GM12878 (cell line): ENCODE measurements at regions not wholly inside any gene's neighbourhood (a gene's known extent, or its start where the extent isn't known, plus 50 kb on each side); places are given as distances from the start of the nearest gene placed in this dataset.

Experiments used
- ATAC-seq: fragments of 200-7000 bp; cut with Tn5 transposase; 3 replicates; pipeline ENCODE4 v1.9.1; 2020; ENCODE audit warnings: mild to moderate bottlenecking, moderate library complexity
- BruUV-seq: library from RNA; stranded (reverse); fragments of 400-500 nt; replicated peaks from 2 replicates; lab custom pipeline; 2021; lab: Mats Ljungman, UMichigan
- CTCF ChIA-PET: fragments of 300-600 bp; sonication (Branson Sonifier 250); formaldehyde crosslinking; extraction: SDS; loops from one replicate; lab custom pipeline; 2021; ENCODE audit warnings: inconsistent platforms; lab: Yijun Ruan, JAX
- POLR2A ChIA-PET: fragments of 350-600 bp; formaldehyde crosslinking; extraction: SDS; loops from one replicate; lab custom pipeline; 2021; ENCODE audit warnings: inconsistent platforms; lab: Charles Lee
- RAD21 ChIA-PET: fragments of 300-600 bp; sonication (Branson Sonifier 250); formaldehyde crosslinking; loops from one replicate; lab custom pipeline; 2023; ENCODE audit warnings: antibody characterized with exemption; ENCODE audit not compliant: unreplicated experiment; lab: Charles Lee
- SMC1A ChIA-PET: fragments of 300-600 bp; sonication (Branson Sonifier 250); formaldehyde crosslinking; loops from one replicate; lab custom pipeline; 2023; ENCODE audit not compliant: unreplicated experiment, uncharacterized antibody; lab: Charles Lee
- DNase-seq: peaks from one replicate; pipeline ENCODE4 v3.0.0-alpha.2; 2011; ENCODE audit warnings: low read depth, low spot score
- FAIRE-seq: peaks from 3 replicates; lab custom pipeline; 2011; peaks lifted over from hg19 to GRCh38; lab: Jason Lieb, UNC
- H2AFZ ChIP-seq: 2 replicates; pipeline ENCODE4 v1.6.0; 2011; ENCODE audit warnings: low read depth, low read length, control low read depth; ENCODE audit not compliant: control insufficient read depth
- H3K27ac ChIP-seq: 2 replicates; pipeline ENCODE4 v1.5.1; 2011; ENCODE audit warnings: control low read depth; ENCODE audit not compliant: control insufficient read depth, insufficient read depth
- H3K27me3 ChIP-seq, 2 experiments: replicated peaks in 1 of 2; 2 replicates each; pipeline versions ENCODE4 v1.6.0 to v1.6.1; 2011; ENCODE audit warnings: low read length in 1 of 2; ENCODE audit not compliant: control insufficient read depth in 2 of 2, insufficient read depth in 2 of 2
- H3K36me3 ChIP-seq, 2 experiments: 2 replicates each; pipeline ENCODE4 v1.5.1; 2011; ENCODE audit warnings: low read length in 1 of 2; ENCODE audit not compliant: control insufficient read depth in 2 of 2, insufficient read depth in 2 of 2
- H3K4me1 ChIP-seq: 2 replicates; pipeline ENCODE4 v1.6.1; 2011; ENCODE audit warnings: mild to moderate bottlenecking, low read length, moderate library complexity, mixed read lengths; ENCODE audit not compliant: control insufficient read depth, insufficient read depth
- H3K4me2 ChIP-seq: 2 replicates; pipeline ENCODE4 v1.6.0; 2011; ENCODE audit warnings: control low read depth; ENCODE audit not compliant: control insufficient read depth, insufficient read depth
- H3K4me3 ChIP-seq: fragments of 200-600 bp; sonication (generic); 2 replicates; pipeline ENCODE4 v1.5.1; 2016
- H3K79me2 ChIP-seq: 2 replicates; pipeline ENCODE4 v1.6.0; 2011; ENCODE audit warnings: low read length; ENCODE audit not compliant: control insufficient read depth, insufficient read depth
- H3K9ac ChIP-seq: 2 replicates; pipeline ENCODE4 v1.8.0; 2011; ENCODE audit warnings: low read length, control low read depth, mixed read lengths; ENCODE audit not compliant: control insufficient read depth, insufficient read depth
- H3K9me3 ChIP-seq: replicated peaks from 3 replicates; pipeline ENCODE4 v1.5.1; 2011; ENCODE audit warnings: mild to moderate bottlenecking, low read length; ENCODE audit not compliant: control insufficient read depth, insufficient read depth
- H4K20me1 ChIP-seq: 2 replicates; pipeline ENCODE4 v1.6.0; 2011; ENCODE audit not compliant: control insufficient read depth, insufficient read depth
- ATF7 ChIP-seq: fragments of 450-650 bp; IDR thresholded peaks from 2 replicates; pipeline ENCODE4 v1.6.1; 2016; ENCODE audit warnings: low read depth, mild to moderate bottlenecking
- BHLHE40 ChIP-seq, 2 experiments: fragments of 450-650 bp in 1 of 2; IDR thresholded peaks; 2 replicates each; pipeline ENCODE4 v1.6.1; 2011 to 2017; ENCODE audit warnings: low read depth in 2 of 2, borderline replicate concordance in 1 of 2, improper control_type of control experiment in 1 of 2, low read length in 1 of 2, mild to moderate bottlenecking in 1 of 2
- CBFB ChIP-seq: IDR thresholded peaks from 2 replicates; pipeline ENCODE4 v1.6.1; 2016; ENCODE audit warnings: antibody characterized with exemption, low read depth
- CHD1 ChIP-seq: IDR thresholded peaks from 2 replicates; pipeline ENCODE4 v1.6.1; 2012; ENCODE audit warnings: low read depth, low read length, improper control_type of control experiment
- CTCF ChIP-seq, 3 experiments: IDR thresholded peaks in 2 of 3; conservative IDR thresholded peaks in 1 of 3; 2 replicates each; pipeline ENCODE4 v1.5.1; 2011; ENCODE audit warnings: low read depth in 3 of 3, low read length in 3 of 3, mild to moderate bottlenecking in 3 of 3, control low read depth in 2 of 3, moderate library complexity in 2 of 3, inconsistent platforms in 1 of 3, mixed read lengths in 1 of 3; ENCODE audit not compliant: control insufficient read depth in 2 of 3, insufficient read depth in 1 of 3; ENCODE audit errors: extremely low read depth in 1 of 3
- EP300 ChIP-seq, 2 experiments: fragments of 150-350 bp in 1 of 2; IDR thresholded peaks; 2 replicates each; pipeline ENCODE4 v1.6.1; 2011 to 2012; ENCODE audit warnings: low read depth in 2 of 2, low read length in 2 of 2, borderline replicate concordance in 1 of 2, improper control_type of control experiment in 1 of 2, inconsistent platforms in 1 of 2; ENCODE audit not compliant: control insufficient read depth in 1 of 2
- EZH2 ChIP-seq: IDR thresholded peaks from 2 replicates; pipeline ENCODE4 v1.6.1; 2012; ENCODE audit warnings: low read depth, mild to moderate bottlenecking, control low read depth, inconsistent platforms, low read length, borderline replicate concordance; ENCODE audit not compliant: control insufficient read depth
- LARP7 ChIP-seq: fragments of 450-650 bp; IDR thresholded peaks from 2 replicates; pipeline ENCODE4 v1.6.1; 2017; ENCODE audit warnings: mild to moderate bottlenecking
- NR2F1 ChIP-seq: fragments of 450-650 bp; conservative IDR thresholded peaks from 2 replicates; pipeline ENCODE4 v1.6.1; 2017; ENCODE audit warnings: mild to moderate bottlenecking
- PAX8 ChIP-seq: fragments of 450-650 bp; IDR thresholded peaks from 2 replicates; pipeline ENCODE4 v1.6.1; 2017; ENCODE audit warnings: mild to moderate bottlenecking, moderate library complexity
- SMAD5 ChIP-seq: IDR thresholded peaks from 2 replicates; pipeline ENCODE4 v1.6.1; 2016; ENCODE audit warnings: antibody characterized with exemption, low read depth
- SREBF2 ChIP-seq: IDR thresholded peaks from 2 replicates; pipeline ENCODE4 v1.6.1; 2012; ENCODE audit warnings: mild to moderate bottlenecking, low read length
- USF2 ChIP-seq: IDR thresholded peaks from 2 replicates; pipeline ENCODE4 v1.6.1; 2011; ENCODE audit warnings: low read depth, low read length, improper control_type of control experiment, borderline replicate concordance
- ZBTB33 ChIP-seq: fragments of 450-650 bp; IDR thresholded peaks from 2 replicates; pipeline ENCODE4 v1.6.1; 2017; ENCODE audit warnings: mild to moderate bottlenecking
- ZNF384 ChIP-seq: IDR thresholded peaks from 2 replicates; pipeline ENCODE4 v1.6.1; 2012; ENCODE audit warnings: low read depth, mild to moderate bottlenecking, low read length, improper control_type of control experiment, borderline replicate concordance
- WGBS: methylation state at CpG from one replicate; pipeline ENCODE4 v1.1.6; 2016; ENCODE audit warnings: low lambda C conversion rate; ENCODE audit not compliant: insufficient replicate concordance, insufficient coverage; ENCODE audit errors: missing lambda C conversion rate; 5-methylcytosine and 5-hydroxymethylcytosine counted together
- in situ Hi-C: fragments of 300-500 bp; cut with MboI; formaldehyde crosslinking; loops from 9 replicates; pipeline ENCODE4 v1.14.3; 2018; ENCODE audit warnings: mixed read lengths
- intact Hi-C: fragments of 100-400 bp; cut with micrococcal nuclease; formaldehyde crosslinking; loops from one replicate; pipeline ENCODE4 v1.14.2; 2022; ENCODE audit not compliant: unreplicated experiment

- FAIRE-seq: no peak
- Histone ChIP-seq H3K4me2 (no peak overlapping the region), H3K4me1 (no peaks in the 10 kb centered on the region), H3K27ac (no peak overlapping the region), H3K27me3 (no peaks in the 10 kb centered on the region), H3K36me3 (no peaks in the 10 kb centered on the region), H3K79me2 (no peaks in the 10 kb centered on the region), H2AFZ (no peak overlapping the region), H3K9me3 (no peaks in the 10 kb centered on the region), H4K20me1 (no peaks in the 10 kb centered on the region), H3K9ac (no peak overlapping the region), H3K4me3 (no peak overlapping the region)
- intact Hi-C loops: no loop called here
- CTCF ChIA-PET: no interaction called here
- POLR2A ChIA-PET: no interaction called here
- RAD21 ChIA-PET: no interaction called here
- no peak for ATAC-seq
- in situ Hi-C loops: no loop called here
- DNase-seq: no peak
- SMC1A ChIA-PET: interaction anchor here (0.6 kb wide), 1 partner anchor 379 kb away, joined by 3 read pairs; no protein-coding TSS in a partner anchor
- no TSS peak for BruUV-seq
- 55% methylated on average over 7 of the region's 7 CpGs for WGBS
- no peak for TF ChIP-seq SREBF2
- no peak for TF ChIP-seq USF2
- TF ChIP-seq SMAD5: no peak
- no peak for TF ChIP-seq CTCF (IDR thresholded peaks at IDR 0.05 in 2 of 3, conservative IDR thresholded peaks at IDR 0.05 in 1 of 3; ENCODE audit: control insufficient read depth in 2 of 3, extremely low read depth in 1 of 3, insufficient read depth in 1 of 3, low read depth in 3 of 3, low read length in 3 of 3)
- no peak for TF ChIP-seq NR2F1
- TF ChIP-seq ATF7: no peak
- TF ChIP-seq ZBTB33: no peak
- TF ChIP-seq LARP7: no peak
- TF ChIP-seq BHLHE40 (IDR thresholded peaks at IDR 0.05; ENCODE audit: borderline replicate concordance in 1 of 2, low read depth in 2 of 2, low read length in 1 of 2): no peak
- TF ChIP-seq EZH2: no peak
- TF ChIP-seq ZNF384: no peak
- no peak for TF ChIP-seq CBFB
- no peak for TF ChIP-seq EP300 (IDR thresholded peaks at IDR 0.05; ENCODE audit: borderline replicate concordance in 1 of 2, control insufficient read depth in 1 of 2, low read depth in 2 of 2, low read length in 2 of 2)
- no peak for TF ChIP-seq PAX8
- TF ChIP-seq CHD1: no peak
These were observed 431.2 kb upstream of the AUTS2 start for GRCh38 chr7:69166979-69167516.
